22Rv1 (cell line): ENCODE measurements at regions not wholly inside any gene's neighbourhood (a gene's known extent, or its start where the extent isn't known, plus 50 kb on each side); places are given as distances from the start of the nearest gene placed in this dataset.

Experiments
- H3K27ac ChIP-seq: fragments of 450-650 bp; 2 replicates; pipeline ENCODE4 v1.5.1; 2017
- CTCF ChIP-seq: fragments of 450-650 bp; IDR thresholded peaks from 2 replicates; pipeline ENCODE4 v1.5.1; 2017; ENCODE audit warnings: mild to moderate bottlenecking
- ZFX ChIP-seq: fragments of 450-650 bp; IDR thresholded peaks from 2 replicates; pipeline ENCODE4 v1.6.1; 2017; ENCODE audit warnings: antibody characterized with exemption, borderline replicate concordance

GRCh38 chr20:10752206-10752605 lies 78.4 kb upstream of the JAG1 start:
- TF ChIP-seq CTCF = no peak
- no peak for TF ChIP-seq ZFX
- H3K27ac ChIP-seq = no peak overlapping the region

DNA sequence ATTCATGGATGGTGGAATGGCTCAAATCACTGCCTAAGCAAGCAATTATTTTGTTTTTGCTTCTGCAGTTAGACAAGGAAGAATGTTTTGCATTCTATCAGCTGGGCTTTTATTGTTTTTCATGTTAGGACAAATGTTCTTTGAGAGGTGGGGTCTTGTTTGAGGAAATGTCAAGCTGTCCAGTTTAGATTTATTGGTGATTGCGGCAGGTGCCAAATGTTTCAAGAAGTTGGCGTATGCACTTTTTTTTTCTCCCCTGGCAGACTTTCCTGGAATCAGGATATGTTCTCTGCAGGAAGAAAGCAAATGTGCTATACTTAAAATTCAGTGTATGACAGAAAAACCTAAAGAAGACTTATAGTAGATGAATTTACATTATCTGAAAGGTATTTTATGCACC lies 81.0 kb upstream of the JAG1 start:
- TF ChIP-seq CTCF (no peak), ZFX (no peak)

DNA sequence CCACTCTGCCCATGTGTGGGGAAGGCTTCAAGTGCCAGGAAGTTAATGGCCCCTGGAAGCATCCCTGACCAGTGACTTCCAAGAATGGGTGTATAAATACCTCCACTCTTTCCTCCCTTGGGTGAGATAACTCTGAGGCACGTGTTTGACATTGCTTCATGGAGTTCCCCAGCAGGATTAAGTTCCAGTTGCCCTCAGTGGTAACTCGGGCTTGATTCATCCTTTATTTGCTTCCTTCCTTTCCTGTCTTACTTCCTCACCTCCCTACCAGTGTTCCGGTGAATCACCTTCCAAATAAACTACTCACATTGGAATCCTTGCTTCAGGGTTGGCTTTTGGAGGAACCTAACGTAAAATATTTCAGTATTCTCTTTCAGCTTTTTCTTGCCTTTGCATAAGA lies 84.6 kb upstream of the JAG1 start:
- H3K27ac ChIP-seq = no peak overlapping the region
- TF ChIP-seq ZFX (no peak), CTCF (no peak)

More for the DNA sequence above, 81.0 kb upstream of the JAG1 start:
- no peak overlapping the region for H3K27ac ChIP-seq

DNA sequence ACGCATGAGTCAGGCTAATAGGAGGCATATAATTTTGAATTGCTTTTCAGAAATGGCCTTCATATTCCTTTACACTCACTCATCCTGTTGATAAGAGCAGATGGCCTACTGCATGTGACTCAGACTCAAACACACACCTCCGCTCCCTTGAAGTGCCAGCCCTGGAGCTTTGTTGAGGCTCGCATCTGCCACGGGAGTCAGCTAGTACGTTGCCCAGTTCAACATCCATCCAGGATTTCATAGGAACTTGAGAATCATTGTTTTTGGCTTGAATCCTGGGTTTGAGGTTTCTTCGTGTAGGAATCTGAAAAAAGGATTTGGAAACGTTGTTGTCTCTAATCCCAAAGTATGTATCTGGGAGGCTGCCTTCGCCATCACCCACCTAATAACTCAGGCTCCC lies 87.4 kb upstream of the JAG1 start:
- H3K27ac ChIP-seq = no peak overlapping the region
- no peak for TF ChIP-seq ZFX
- TF ChIP-seq CTCF = no peak

DNA sequence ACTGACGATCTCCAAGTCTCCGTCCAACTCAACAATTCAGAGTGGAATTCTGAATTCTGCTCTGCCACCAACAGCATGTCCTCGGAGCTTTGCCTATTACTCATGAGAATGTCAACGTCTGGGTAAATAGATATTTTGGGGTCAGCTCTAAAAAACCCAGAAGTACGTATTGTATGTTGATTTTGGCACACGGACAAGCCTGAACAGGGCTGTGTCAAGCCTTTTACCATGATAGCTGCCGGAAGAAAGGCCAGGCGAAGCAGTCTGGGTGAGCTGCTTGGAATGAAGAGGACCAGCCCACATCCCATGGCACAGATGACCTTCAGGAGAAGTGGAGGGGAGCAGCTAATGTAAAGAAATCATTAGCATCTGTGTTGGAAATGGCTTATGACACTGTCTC lies 88.0 kb upstream of the JAG1 start:
- H3K27ac ChIP-seq = no peak overlapping the region
- no peak for TF ChIP-seq ZFX
- no peak for TF ChIP-seq CTCF

GRCh38 chr20:10762216-10762615 lies 88.4 kb upstream of the JAG1 start:
- H3K27ac ChIP-seq = no peak overlapping the region
- TF ChIP-seq ZFX (no peak), CTCF (no peak)

DNA sequence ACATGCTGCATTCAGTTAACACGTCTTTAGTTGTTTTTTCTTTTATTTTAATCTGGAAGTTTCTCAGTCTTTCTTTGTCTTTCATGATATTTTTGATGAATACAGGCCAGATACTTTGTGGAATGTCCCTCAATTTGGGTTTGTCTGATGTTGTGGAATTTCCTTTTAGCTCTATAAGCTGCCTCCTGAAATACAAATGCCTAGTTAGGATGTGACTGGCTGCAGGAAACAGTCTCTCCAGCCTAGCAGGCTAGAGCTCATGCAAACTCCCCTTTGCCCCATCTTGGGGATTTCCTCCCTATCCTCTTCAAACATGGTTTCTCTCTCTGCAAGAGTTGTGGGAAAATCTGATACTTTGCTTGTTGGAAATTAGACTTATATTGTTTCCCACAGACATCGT lies 89.3 kb upstream of the JAG1 start:
- no peak overlapping the region for H3K27ac ChIP-seq

More for the DNA sequence above, 89.3 kb upstream of the JAG1 start:
- TF ChIP-seq CTCF = no peak
- TF ChIP-seq ZFX = no peak
